HG03520 (cell line): ENCODE measurements at regions not wholly inside any gene's neighbourhood (a gene's known extent, or its start where the extent isn't known, plus 50 kb on each side); places are given as distances from the start of the nearest gene placed in this dataset.

ENCODE experiments used
- ATAC-seq: cut with Tn5 transposase; IDR thresholded peaks from one replicate; pipeline ENCODE4 v1.9.1; 2021; ENCODE audit warnings: mild to moderate bottlenecking, moderate library complexity; ENCODE audit not compliant: unreplicated experiment

GRCh38 chr2:176668912-176669311, 399.7 kb downstream of the MTX2 start:
- no peak for ATAC-seq

- ATAC-seq: peak; percentile 67
Measured at GRCh38 chr2:176669398-176670174, 400.3 kb downstream of the MTX2 start.

- ATAC-seq: no peak
Measured at GRCh38 chr2:176675271-176675949, 406.2 kb downstream of the MTX2 start.

- no peak for ATAC-seq
Measured at GRCh38 chr2:176677746-176678265, 408.6 kb downstream of the MTX2 start.

GRCh38 chr2:176678571-176678970, 409.3 kb downstream of the MTX2 start:
- no peak for ATAC-seq

- no peak for ATAC-seq
Measured at GRCh38 chr2:176679061-176679669, 409.9 kb downstream of the MTX2 start.

GRCh38 chr2:176680916-176681516, 411.8 kb downstream of the MTX2 start:
- no peak for ATAC-seq

GRCh38 chr2:176681584-176682115, 412.4 kb downstream of the MTX2 start:
- no peak for ATAC-seq

GRCh38 chr2:176682278-176682677, 413.0 kb downstream of the MTX2 start:
- no peak for ATAC-seq

GRCh38 chr2:176683618-176684111, 414.4 kb downstream of the MTX2 start:
- no peak for ATAC-seq

- no peak for ATAC-seq
Measured at GRCh38 chr2:176685908-176686307, 416.7 kb downstream of the MTX2 start.

- no peak for ATAC-seq
Measured at GRCh38 chr2:176686328-176686727, 417.1 kb downstream of the MTX2 start.

- no peak for ATAC-seq
Measured at GRCh38 chr2:176687342-176687741, 418.1 kb downstream of the MTX2 start.

- ATAC-seq: no peak
Measured at GRCh38 chr2:176687944-176688343, 418.7 kb downstream of the MTX2 start.

- ATAC-seq: no peak
Measured at GRCh38 chr2:176689711-176690110, 420.5 kb downstream of the MTX2 start.

GRCh38 chr2:176691471-176691870, 422.2 kb downstream of the MTX2 start:
- ATAC-seq: no peak

- no peak for ATAC-seq
Measured at GRCh38 chr2:176692533-176692932, 423.3 kb downstream of the MTX2 start.

GRCh38 chr2:176699098-176699497, 429.9 kb downstream of the MTX2 start:
- ATAC-seq: no peak

- no peak for ATAC-seq
Measured at GRCh38 chr2:176699644-176700043, 430.4 kb downstream of the MTX2 start.

- no peak for ATAC-seq
Measured at GRCh38 chr2:176702131-176702530, 432.9 kb downstream of the MTX2 start.

GRCh38 chr2:176704282-176704858, 435.1 kb downstream of the MTX2 start:
- no peak for ATAC-seq
